CD4-positive, alpha-beta T cell treated with Interleukin-6 for 4 hours (primary cell): ENCODE measurements at regions not wholly inside any gene's neighbourhood (a gene's known extent, or its start where the extent isn't known, plus 50 kb on each side); places are given as distances from the start of the nearest gene placed in this dataset.

ENCODE experiments used
- DNase-seq: peaks from one replicate; pipeline ENCODE4 v3.0.0-alpha.2; 2020; ENCODE audit warnings: mixed read lengths

DNA sequence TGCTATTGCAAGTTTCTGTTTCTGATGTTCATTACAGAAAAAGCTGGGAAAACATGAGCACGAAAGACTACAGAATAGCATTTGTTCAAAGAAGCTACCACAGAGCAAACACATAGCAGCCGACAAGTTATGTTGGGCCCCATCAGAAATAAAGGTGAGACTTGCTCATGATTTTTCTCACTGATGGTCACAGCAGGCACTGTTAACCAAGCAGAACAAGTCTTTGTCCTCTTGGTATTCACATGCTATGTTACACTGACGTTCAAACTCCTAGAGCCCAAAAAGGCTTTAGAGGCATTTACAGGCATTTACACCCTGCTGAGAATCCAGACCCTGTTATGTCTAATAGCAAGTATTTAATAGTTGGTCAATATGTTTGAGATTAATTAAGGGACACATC, 235.0 kb upstream of the HNMT start:
- DNase-seq: no peak

DNA sequence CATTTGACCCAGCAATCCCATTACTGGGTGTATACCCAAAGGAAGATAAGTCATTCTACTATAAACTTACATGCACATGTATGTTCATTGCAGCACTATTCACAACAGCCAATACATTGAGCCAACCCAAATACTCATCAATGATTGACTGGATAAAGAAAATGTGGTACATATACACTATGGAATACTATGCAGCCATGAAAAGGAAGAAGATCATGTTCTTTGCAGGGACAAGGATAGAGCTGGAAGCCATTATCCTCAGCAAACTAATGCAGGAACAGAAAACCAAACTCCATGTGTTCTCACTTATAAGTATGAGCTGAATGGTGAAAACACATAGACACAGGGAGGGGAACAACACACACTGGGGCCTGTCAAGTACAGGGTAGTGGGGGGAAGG, 226.7 kb upstream of the HNMT start:
- DNase-seq: no peak

DNA sequence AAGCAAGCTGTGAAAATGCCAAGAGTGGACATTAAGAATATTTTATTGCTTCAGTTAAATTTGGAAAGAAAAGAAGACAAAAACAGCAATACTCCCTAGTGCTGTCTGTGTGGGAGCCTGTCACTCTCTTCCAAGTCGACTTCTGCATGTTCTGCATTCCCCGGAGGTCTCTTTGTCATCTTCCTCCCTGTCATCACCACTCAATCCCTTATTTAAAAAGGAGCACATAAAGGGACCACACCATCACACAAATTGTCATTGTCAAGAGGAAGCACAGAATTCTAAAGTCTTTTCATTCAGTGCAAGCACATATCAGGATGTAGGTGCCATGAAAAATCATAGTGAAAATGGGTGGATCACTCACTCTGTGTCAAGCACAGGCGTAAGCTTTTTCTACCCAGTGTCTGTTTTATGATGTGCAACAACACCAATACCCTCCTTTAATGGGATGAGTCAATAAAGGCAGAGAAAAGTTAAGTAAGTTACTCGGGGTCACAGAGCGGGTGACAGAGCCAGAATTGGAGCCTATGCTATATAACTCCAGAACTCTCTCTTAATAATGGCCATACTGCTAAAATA, 222.4 kb upstream of the HNMT start:
- no peak for DNase-seq

DNA sequence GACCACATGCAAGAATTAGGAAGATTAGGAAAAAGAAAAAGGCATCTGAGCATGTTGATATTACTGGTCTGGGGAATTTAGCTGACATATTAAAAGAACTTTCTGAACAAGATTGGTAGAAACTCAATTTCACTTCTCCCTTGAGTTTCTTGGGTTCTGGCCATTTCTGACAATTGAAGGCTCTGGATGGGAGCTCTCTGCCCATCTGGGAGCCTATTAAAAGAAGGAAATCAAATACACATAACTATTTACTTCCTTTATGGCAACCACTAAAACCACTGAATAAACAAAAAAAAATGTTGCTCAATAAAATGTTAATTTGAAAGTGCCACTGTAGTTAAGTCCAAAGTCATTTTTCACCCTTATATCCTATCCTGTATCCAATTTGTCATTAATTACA, 216.8 kb upstream of the HNMT start:
- DNase-seq: no peak

DNA sequence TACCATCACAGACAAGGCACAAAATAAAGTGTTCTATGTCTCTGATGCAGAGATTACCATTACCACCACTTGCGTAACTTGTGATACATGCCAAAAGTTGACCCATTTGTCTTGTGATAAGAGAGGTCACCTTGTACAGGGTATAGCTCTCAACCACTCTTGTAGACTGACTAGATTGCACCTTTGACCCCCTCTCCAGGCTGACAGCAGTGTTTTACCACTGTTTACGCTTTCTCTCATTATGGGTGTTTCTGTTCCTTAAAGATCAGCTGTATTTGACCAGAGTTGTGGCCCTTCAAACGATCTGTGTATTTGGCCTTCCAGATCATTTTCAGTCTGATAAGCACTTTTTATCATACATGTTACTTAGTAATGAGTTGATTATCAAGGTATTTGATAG, 215.7 kb upstream of the HNMT start:
- DNase-seq: no peak

DNA sequence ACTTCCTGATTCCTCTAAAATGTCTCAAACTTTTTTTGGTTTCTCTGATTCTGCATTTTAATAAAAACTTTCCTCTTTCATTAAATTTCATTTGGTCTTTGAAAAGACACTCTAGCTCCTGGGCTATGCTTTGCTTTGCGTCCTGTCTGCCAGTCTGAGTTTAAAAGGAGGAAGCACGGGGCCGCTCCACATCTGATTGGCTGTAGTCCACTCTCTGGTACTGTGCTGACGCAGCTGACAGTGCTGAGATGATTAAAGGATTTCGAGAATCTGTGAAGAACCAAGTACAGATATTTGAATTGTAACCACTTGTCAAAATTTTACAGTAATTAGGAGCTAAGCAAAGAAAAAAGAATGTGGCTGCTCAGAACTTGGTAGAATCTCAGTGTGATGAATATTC, 199.6 kb upstream of the HNMT start:
- DNase-seq: no peak

DNA sequence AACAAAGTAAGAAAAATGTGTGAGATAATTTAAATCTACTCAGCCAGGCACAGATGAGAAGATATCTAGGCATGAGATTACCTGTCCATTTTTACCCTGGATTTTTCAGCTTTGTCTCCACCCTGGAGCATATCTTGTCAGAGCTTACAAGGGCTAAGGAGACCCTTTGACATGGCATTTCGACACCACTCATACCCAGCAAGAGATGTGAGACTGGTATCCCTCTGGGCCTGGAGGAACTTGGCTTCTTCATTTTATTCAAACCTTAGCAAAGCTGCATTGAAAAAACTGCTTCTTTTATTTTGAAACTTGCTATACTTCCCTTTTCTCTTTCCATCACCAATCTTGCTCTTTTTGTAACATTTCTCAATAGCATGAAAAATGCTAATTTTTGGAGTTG, 194.9 kb upstream of the HNMT start:
- DNase-seq: no peak

DNA sequence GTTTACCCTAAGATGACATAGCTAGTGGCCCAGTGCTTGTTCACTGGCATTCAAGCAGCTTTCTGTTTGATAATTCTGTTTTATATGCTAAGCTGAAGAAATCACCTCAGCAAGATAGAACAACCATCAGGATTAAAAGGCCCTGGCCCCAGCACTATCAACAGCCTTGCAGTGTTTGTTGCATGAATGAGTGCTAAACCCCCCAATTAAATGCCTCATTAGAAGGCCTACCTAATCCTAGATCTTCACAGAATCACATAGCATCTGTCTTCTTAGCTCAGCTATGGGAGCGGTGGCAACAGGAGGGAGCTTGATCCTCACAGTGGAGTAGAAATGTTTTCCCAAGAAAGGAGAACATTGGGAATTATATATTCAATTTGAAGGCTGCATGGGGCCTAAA, 194.1 kb upstream of the HNMT start:
- DNase-seq: no peak

DNA sequence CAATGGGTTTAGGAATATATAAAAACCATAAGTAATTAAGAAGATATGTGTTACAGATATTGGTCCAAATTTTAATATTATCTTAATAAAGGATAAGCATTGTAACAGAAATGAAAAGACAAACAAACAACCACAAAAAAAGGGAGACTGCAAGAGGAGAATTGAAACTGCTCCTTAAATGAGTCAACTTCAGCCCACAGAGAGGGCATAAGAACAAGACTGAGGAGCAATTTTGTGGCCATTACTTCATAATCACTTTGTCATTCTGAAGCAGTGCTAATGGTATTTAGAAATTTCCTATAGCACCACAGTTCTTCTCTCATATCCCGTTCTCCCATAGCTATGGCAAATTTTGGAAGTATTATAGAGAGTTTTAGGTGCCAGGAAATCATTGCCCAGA, 193.2 kb upstream of the HNMT start:
- no peak for DNase-seq

DNA sequence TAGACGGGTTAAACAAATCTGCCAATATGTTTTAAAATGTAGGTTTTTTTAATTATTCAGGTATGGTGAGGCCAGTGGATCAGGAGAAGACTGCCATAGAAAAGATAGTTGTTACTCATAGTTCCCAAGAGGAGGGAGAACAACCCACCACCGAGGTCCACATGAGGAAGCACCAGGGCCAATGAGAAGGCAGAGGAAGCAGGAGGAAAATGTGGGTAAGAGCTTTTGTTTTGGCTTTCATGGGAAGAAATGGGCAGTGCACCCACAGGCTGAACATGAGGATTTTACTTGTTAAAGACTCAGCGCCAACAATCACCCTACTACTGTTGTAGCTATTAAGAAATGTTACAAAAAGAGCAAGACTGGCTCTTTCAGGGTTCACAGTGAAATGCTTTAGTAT, 191.8 kb upstream of the HNMT start:
- no peak for DNase-seq

DNA sequence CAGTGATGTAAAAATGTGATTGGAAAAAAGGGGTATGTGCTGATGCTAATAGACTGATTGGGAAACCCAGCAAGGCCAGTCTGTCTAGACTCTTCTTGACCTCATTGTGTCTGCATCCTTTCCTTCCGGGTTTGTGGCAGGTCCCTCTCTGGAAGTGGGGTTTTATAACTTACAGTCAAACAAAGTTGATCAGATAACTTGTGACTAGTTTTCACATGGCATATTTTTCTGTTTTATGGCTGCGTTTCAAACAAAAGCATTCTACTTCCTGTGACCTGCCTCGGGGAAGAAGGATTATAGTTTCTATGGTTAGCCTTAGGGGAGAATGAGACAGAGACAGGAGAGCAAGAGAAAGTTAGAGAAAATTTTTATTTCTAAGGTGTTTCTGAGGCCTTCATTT, 188.7 kb upstream of the HNMT start:
- no peak for DNase-seq

DNA sequence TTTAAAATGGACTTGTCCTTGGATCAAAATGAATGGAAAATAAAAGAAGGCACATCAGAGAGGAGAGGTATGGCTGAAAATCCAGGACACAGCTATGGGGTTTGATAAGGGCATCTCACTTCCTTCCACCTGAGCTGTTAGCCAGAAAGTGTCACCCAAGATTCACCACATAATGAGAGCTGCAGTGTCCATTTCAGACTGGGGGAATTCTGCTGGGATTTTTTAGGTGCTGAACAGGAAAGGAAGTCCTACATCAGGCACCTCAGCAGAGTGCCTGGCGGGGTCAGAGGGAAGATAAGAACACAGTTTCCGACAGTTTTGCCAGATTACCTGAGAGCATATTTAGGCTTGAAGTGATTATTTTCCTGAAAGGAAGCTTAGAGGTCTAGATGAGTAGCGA, 187.6 kb upstream of the HNMT start:
- no peak for DNase-seq

DNA sequence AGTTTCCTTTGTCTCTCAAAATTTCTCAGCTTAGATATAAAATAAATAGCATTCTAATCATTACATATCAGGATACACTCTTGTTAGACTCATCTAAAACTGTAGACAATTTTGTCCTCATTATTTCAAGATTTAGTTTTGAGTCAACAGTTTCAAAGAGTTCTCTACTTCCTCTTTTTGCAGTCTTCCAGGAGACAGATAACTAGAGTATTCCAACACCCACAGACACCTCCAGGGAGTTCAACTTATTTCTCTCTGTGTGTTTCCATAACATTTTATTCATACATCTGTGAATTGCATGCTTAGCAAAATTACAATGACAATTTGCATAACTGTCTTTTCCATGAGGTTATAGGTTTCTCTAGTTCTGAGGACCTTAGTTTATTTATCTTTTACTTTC, 166.6 kb upstream of the HNMT start:
- DNase-seq: no peak

DNA sequence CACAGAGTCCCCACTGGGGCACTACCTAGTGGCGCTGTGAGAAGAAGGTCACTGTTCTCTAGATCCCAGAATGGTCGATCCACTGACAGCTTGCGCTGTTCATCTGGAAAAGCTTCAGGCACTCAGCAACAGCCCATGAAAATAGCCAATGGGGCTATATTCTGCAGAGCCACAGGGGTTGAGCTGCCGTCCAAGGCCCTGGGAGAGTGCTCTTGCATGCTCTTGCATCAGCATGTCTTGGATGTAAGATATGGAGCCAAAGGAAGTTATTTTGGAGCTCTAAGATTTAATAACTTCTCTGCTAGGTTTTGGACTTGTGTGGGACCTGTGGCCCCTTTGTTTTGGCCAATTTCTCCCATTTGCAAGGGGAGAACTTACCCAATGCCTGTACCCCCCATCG, 164.7 kb upstream of the HNMT start:
- no peak for DNase-seq

DNA sequence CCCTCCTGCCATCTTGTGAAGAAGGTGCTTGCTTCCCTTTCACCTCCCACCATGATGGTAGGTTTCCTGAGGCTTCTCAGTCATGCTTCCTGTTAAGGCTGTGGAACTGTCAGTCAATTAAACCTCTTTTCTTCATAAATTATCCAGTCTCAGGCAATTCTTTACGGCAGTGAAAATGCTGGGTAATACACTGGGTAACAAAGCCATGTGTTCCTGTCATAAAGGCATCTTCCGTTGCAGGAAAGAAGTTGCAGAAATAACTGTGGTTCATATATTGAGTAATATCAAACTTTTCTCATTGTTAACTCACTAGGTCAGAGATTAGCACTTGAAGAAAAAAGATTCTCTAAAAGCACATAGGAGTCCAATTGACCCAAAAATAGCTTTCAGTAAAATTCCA, 163.9 kb upstream of the HNMT start:
- no peak for DNase-seq

DNA sequence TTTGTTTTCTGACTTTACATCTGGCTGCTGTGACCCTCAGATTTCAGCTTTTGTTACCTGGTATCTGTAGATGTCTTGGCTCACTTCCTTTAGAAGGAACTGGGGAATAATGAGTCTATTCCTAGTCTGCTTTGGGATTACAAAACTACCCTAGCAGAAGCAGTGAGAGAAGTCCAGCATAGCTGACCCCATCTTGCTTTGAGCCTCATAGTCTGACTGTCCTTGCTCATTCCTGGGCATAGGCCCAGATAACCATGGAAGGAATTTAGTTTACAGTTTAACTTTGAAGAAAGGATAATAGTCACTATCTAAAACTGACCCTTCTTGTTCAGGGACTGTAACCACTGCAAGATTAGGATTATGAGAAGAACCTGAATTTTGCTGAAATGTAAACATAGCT, 163.0 kb upstream of the HNMT start:
- DNase-seq: no peak

DNA sequence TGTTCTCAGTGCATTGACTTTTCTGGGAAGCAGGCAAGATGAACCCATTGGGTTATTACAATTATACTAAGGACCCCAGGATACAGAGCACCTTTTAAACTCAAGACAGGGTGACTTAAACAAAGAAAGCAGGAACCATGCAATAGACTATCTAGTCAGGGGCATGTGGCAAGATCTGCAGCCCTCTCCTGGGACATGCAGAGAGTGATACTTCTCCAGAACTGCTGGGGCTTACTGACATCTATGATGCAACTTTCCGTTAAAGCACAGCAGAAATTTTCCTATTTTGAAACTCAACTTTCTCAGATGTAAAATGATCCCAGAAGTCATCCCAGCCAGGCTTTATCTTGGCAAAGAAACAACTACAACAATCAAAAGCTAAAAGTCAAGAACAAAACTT, 162.2 kb upstream of the HNMT start:
- DNase-seq: no peak

DNA sequence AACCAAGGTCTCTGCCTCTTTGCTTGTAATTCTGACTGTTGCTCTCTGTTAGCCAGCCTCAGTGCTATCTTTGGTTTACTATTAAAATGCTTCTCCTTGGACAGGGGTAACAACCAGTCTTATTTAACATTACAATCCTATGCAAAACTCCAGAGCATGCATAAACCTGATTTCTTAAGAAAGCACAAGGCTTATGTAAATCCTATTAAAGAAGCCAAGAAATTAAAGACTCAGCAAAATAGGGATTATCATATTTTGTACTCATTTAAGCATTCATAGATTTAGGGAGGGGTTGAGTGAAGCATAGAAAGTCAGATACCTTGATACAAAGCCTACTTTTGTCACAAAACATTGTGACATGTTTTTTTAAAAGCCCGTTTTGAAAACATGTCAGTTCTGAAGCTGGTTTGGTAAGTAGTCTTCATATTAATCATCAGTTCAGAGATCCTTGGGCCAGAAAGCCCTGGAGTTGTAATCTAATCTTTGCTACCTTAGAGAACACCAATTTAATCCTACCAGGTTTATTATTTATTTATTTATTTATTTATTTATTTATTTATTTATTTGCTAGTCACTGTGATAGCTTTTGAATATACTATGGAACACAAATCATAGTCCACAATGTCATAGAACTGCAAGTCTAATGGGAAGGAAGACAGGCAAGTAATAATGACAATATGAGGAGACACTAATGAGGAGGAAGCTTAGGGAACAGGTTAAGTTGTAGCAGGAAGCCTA, 158.0 kb upstream of the HNMT start:
- no peak for DNase-seq

DNA sequence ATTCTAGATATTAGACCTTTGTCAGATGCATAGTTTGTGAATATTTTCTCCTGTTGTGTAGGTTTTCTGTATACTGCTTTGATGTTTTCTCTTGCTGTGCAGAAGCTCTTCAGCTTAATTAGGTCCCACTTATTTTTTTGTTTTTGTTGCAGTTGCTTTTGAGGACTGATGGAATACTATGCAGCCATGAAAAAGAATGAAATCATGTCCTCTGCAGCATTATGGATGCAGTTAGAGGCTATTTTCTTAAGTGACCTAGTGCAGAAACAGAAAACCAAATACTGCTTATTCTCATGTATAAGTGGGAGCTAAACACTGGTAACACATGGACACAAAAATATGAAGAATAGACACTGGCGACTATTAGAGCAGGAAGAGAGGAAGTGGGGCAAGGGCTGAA, 155.0 kb upstream of the HNMT start:
- no peak for DNase-seq

DNA sequence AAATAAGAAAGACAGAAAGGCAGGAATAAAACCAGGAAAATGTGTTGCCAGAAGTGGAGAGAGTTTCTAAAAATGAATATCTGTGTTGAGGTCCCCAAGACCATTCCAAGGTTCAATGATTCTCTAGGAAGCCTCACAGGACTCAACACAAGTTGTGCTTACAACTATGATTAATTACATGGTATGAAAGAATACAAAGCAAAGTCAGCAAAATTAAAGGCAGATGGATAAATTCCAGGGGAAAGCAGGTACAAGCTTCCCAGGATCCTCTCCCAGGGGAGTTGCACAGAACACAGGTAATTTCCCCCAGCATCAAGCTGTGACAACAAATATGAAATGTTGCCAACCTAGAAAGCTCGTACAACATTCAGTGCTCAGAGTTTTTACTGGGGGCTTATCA, 154.4 kb upstream of the HNMT start:
- no peak for DNase-seq

DNA sequence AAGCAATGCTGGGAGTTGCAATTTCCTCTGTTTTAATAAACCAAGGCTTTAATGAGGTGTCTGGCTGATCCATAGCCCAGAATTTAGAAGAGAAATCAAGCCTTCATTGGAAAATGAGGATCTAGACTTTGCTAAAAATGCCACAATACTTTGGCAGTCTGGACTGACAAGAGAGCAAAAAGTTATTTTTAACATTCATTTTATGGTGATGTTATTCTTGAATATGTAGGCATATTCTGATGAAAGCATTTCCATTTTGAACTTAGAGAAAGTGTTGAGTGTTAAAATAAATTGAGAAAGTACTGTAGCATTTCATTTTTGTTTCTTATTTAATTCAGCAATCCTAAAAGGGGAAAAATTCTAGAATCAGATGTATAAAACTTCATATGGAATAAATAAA, 151.8 kb upstream of the HNMT start:
- no peak for DNase-seq

DNA sequence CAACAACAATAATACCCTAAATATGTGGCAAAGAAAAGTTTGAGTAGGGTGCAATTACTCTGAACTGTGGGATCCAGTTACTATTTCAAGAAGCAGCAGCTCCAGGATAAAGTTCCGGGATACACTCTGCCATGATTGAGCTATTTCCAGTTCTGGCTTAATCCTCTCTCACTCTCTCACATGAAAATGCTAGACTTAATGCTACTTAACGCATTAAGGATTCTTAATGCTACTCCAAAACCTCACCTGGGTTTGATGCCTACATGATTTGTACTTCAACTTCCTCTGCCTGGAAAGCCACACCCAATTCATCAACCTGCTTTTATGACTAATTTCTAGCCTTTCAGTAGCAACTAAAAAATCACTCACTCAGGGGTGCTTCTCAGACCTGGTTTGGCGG, 151.1 kb upstream of the HNMT start:
- DNase-seq: no peak

DNA sequence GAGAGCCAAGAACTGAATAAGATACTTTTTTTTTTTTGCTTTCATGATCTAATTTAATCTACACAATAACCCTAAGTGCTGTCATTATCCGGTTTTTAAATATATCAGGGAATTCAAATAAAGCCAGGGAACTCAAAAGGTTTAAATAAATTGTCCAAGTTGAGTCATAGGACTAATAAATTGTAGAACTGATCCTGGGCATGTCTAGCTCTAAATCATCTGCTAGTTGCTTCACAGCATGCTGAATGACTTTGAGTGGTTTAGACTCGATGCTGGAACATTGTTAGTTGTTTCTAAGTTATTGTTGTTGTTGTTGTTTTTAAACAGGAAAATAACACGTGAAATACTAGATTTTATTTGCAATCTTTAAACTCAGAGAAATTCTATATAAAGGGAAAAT, 147.2 kb upstream of the HNMT start:
- DNase-seq: no peak

DNA sequence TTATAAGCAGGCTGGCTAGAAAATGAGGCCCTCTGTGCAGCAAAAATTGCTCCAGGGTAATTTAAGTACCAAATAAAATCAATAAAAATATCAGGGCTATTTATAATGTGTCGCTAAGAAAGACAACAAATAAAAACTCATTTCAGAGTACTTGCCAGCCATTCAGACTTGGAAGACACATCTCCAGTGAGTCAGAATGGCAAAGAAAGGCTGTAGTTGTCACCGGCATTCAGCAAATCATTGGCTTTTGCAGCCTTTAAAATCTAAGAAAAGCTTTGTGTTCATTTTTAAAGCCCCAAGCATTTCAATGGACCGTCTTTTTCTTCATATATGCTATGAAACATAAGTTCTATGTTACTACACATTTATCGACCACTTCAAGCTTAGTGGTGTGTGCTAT, 141.1 kb upstream of the HNMT start:
- no peak for DNase-seq

DNA sequence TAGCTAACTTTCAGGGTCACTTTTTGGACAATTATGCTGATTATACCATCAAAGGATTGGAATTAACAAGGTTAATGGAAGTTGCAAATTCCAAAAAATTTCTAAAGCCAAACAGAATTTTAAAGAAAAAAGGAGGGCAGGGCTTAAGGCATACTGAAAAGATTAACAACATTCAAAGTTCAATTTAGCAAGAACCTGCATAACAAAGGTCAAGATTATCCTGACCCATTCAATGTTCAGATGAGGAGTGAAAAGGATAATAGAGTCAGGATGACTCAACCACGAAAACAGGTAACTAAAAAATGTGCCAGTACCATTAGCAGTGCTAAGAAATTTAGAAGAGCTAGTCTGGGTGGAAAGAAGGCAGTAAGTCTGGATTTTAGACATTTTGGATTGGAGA, 139.8 kb upstream of the HNMT start:
- no peak for DNase-seq
